ENCODE measurements at regions not wholly inside any gene's neighbourhood (a gene's known extent, or its start where the extent isn't known, plus 50 kb on each side); places are given as distances from the start of the nearest gene placed in this dataset.
"Not testable (repeated sequence)": the region's sequence is repeated elsewhere in the genome, so short reads cannot be mapped to it uniquely, and the experiment has no call there.

DNA sequence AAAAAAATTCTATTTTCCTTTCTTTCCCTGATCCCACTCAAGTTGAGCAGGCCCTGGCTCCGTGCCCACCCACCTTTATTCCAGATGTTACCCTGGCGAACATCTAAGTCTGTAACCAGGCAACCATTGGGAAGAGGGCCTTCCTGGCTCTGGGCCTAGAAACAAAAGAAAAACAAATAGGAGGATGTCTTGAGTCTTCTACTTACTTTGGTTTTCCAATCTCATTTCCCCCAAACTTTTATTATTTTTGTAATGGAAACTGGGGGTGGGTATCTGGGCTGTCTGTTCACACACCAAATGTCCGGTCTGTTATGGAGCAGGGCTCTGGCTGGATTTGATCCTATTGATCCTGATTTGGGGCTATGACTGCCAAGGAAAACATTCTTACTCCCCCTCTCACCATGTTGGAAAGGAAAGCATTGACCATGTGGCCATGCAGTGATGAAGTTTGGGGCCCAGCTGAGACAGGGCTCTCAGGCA lies 744.1 kb downstream of the DHX35 start:
- DNase-seq (ENCODE audit: low spot score): no peak
- TF ChIP-seq CTCF (IDR thresholded peaks at IDR 0.05; ENCODE audit: extremely low read depth, missing control alignments): no peak

- DNase-seq (ENCODE audit: low spot score): no peak
Observed at GRCh38 chr20:39705032-39705431, 742.9 kb downstream of the DHX35 start.

GRCh38 chr20:39703357-39703756 lies 741.2 kb downstream of the DHX35 start:
- not testable (repeated sequence) for DNase-seq (ENCODE audit: low spot score)

More at GRCh38 chr20:39705032-39705431, 742.9 kb downstream of the DHX35 start:
- TF ChIP-seq CTCF (IDR thresholded peaks at IDR 0.05; ENCODE audit: extremely low read depth, missing control alignments): no peak

GRCh38 chr20:39702701-39703349 lies 740.7 kb downstream of the DHX35 start:
- no peak for TF ChIP-seq CTCF (IDR thresholded peaks at IDR 0.05; ENCODE audit: extremely low read depth, missing control alignments)
- no peak for DNase-seq (ENCODE audit: low spot score)

DNA sequence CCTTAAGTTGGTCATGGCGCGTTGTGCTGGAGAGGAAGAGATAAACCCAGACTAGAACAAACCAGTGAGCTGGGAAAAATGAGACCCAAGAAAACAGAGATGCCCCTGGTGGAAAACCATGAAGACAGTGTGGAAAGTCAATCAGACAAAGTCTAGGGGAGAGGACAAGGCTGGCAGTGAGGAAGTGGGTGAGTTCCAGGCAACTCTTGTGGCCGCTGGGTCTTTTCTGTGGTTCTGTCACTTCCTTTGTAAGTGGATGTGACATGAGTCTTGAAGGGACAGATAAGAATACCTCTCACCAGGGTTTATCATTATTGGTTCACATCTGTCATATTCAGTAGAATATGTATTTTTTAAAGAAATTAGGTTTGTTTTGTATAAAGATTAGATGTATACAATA lies 738.4 kb downstream of the DHX35 start:
- no peak for DNase-seq (ENCODE audit: low spot score)
- TF ChIP-seq CTCF (IDR thresholded peaks at IDR 0.05; ENCODE audit: extremely low read depth, missing control alignments): no peak

DNA sequence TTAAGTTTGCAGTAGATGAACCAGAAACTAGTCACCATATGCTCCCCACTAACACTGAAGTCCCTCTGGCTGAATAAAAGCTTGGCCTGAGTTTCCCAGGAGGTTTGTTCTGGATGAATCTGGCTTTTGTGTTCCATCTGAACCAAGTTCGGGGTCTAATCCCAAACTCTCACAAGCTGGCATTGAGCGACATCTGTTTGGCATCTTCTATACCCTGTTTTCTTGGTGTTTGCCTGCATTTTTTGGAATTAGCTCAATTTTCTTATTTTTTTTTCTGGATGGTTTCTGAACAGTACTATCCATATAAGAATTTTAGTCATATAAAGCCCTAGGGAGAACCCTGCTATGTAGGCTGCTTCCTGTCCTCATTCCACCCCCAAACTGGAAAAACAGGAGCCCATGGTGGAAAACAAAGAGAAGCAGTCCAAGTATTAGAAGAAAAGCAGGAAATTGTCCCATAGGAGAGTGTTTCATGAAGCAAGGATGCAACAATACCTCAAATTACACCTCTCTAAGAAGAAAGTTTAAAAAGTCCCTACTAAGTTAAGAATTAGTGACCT lies 737.1 kb downstream of the DHX35 start:
- no peak for TF ChIP-seq CTCF (IDR thresholded peaks at IDR 0.05; ENCODE audit: extremely low read depth, missing control alignments)
- no peak for DNase-seq (ENCODE audit: low spot score)

GRCh38 chr20:39698752-39699151 lies 736.6 kb downstream of the DHX35 start:
- TF ChIP-seq CTCF (IDR thresholded peaks at IDR 0.05; ENCODE audit: extremely low read depth, missing control alignments): no peak

More at GRCh38 chr20:39698752-39699151, 736.6 kb downstream of the DHX35 start:
- no peak for DNase-seq (ENCODE audit: low spot score)
